ENCODE measurements at regions not wholly inside any gene's neighbourhood (a gene's known extent, or its start where the extent isn't known, plus 50 kb on each side); places are given as distances from the start of the nearest gene placed in this dataset.

DNA sequence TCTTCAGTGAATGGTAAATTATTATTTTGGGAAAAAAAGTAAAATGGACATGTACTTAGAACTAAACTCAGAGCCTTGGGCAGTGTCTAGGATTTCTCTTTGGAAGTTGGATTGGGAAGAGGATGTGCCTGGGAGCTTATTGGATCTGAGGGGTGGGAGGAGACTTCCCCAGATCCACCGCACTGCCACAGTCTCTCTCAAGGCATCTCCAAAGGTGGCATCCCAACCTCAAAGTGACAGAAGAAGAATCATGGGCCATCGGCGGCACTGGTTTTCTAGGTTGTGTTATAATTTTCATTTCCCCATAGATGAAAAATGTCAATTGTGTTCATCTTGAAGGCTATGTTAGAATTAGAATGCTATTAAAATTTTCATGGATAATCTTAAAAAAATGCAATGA is 66.8 kb upstream of the CD93 start:
- TF ChIP-seq, protein P1, sequence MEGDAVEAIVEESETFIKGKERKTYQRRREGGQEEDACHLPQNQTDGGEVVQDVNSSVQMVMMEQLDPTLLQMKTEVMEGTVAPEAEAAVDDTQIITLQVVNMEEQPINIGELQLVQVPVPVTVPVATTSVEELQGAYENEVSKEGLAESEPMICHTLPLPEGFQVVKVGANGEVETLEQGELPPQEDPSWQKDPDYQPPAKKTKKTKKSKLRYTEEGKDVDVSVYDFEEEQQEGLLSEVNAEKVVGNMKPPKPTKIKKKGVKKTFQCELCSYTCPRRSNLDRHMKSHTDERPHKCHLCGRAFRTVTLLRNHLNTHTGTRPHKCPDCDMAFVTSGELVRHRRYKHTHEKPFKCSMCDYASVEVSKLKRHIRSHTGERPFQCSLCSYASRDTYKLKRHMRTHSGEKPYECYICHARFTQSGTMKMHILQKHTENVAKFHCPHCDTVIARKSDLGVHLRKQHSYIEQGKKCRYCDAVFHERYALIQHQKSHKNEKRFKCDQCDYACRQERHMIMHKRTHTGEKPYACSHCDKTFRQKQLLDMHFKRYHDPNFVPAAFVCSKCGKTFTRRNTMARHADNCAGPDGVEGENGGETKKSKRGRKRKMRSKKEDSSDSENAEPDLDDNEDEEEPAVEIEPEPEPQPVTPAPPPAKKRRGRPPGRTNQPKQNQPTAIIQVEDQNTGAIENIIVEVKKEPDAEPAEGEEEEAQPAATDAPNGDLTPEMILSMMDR (IDR thresholded peaks at IDR 0.05; ENCODE audit: poor library complexity, severe bottlenecking) = no peak
- Histone ChIP-seq H3K4me3 (ENCODE audit: severe bottlenecking) (no peak overlapping the region), H3K4me1 (ENCODE audit: insufficient read depth, poor library complexity, severe bottlenecking) (peaks cover 57% of the 10 kb centered on the region), H3K36me3 (ENCODE audit: low read depth) (no peaks in the 10 kb centered on the region), H3K9me3 (ENCODE audit: severe bottlenecking) (no peaks in the 10 kb centered on the region), H3K27ac (ENCODE audit: poor library complexity, severe bottlenecking) (no peak overlapping the region), H3K27me3 (ENCODE audit: insufficient read depth, poor library complexity, severe bottlenecking) (no peaks in the 10 kb centered on the region)
- ATAC-seq (ENCODE audit: low read depth) (no peak), DNase-seq (ENCODE audit: low spot score) (no peak)

DNA sequence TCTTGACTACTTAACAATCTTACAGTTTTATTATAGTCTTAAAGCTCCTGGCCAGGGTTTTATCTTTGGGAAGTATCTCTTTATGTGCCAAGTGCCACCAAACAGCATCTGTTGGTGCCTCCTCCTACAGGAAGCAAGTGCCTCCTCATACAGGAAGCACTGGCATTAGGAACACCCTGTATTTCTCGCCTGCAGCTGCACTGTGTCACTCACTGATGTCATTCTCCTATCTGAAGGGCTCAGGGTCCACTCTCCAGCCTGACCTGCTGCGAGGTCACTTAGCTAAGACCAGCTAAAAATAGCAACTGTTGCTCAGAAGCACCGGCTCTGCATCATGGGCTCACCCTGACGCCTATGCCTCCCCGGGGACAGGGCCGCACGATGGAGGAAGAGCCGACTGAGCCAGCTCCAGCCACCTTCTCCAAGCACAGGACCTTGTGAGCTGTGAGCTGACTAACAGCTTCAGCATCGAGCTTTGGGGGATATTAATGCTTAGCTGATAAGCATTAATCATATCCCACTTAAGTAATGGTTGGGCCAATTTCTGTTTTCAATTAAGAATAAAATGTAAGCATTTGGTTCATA is 66.3 kb upstream of the CD93 start:
- Histone ChIP-seq H3K4me3 (ENCODE audit: severe bottlenecking) (no peak overlapping the region), H3K27ac (ENCODE audit: poor library complexity, severe bottlenecking) (no peak overlapping the region), H3K36me3 (ENCODE audit: low read depth) (no peaks in the 10 kb centered on the region), H3K27me3 (ENCODE audit: insufficient read depth, poor library complexity, severe bottlenecking) (no peaks in the 10 kb centered on the region), H3K9me3 (ENCODE audit: severe bottlenecking) (no peaks in the 10 kb centered on the region), H3K4me1 (ENCODE audit: insufficient read depth, poor library complexity, severe bottlenecking) (peaks cover 61% of the 10 kb centered on the region)
- TF ChIP-seq, protein P1 (IDR thresholded peaks at IDR 0.05; ENCODE audit: poor library complexity, severe bottlenecking) = no peak
- DNase-seq (ENCODE audit: low spot score) (no peak), ATAC-seq (ENCODE audit: low read depth) (no peak)

DNA sequence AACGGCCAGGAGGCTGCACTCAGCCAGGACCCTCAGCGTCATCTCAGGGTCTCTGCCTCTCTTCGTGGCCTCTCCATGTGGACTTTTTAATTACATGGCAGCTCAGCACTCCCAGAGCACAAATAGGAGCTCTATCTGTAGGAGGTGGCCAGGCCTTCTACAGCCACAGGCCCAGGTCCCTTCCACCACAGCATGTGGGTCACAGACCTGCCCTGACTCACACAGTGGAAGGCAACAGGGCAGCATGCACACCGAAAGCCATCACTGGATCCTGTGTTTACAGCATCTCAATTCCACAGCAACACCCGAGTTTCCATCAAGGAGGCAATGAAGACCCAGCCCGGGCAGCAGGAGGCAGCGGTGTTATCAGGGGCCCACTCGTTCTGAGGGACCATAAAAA is 65.8 kb upstream of the CD93 start:
- TF ChIP-seq, protein P1 (IDR thresholded peaks at IDR 0.05; ENCODE audit: poor library complexity, severe bottlenecking) = no peak
- ATAC-seq (ENCODE audit: low read depth) (no peak), DNase-seq (ENCODE audit: low spot score) (no peak)
- H3K9me3 ChIP-seq (ENCODE audit: severe bottlenecking) = no peaks in the 10 kb centered on the region
- no peak overlapping the region for H3K4me3 ChIP-seq (ENCODE audit: severe bottlenecking)
- peaks cover 61% of the 10 kb centered on the region for H3K4me1 ChIP-seq (ENCODE audit: insufficient read depth, poor library complexity, severe bottlenecking)
- no peaks in the 10 kb centered on the region for H3K27me3 ChIP-seq (ENCODE audit: insufficient read depth, poor library complexity, severe bottlenecking)
- no peaks in the 10 kb centered on the region for H3K36me3 ChIP-seq (ENCODE audit: low read depth)
- no peak overlapping the region for H3K27ac ChIP-seq (ENCODE audit: poor library complexity, severe bottlenecking)

DNA sequence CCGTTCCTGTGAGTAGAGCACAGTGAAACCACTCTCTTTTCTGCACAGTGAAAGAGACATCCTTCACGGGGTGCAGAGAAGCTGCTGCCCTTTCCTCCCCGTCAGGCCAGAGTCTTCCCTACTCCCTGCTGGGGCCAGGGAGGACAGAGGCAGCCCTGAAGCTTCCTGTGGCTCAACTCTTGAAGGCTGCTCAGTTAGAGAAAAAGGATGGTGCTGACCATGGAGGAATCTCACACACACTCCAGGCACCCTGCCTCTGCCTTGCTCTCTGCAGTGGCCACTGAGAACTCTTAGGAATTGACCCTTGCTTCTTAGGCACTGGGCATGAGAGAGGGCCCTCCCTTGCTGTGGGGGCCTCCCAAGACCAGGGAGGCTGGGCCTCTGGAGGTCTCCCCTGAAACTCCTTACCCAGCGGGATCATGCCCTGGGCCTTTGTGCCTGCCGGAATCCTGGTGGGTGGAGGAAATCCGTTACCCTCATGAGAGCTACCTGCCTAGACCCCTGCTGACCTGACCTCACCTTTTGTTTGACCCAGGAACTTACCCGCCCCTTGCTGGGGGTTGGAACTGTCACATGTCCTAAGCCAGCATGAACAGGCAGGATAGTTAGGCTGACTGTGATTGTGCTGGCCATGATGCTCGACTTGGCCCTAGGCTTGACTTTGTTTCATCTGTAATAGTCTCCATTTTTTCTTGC is 65.0 kb upstream of the CD93 start:
- DNase-seq (ENCODE audit: low spot score) (no peak), ATAC-seq (ENCODE audit: low read depth) (no peak)
- H3K4me3 ChIP-seq (ENCODE audit: severe bottlenecking) = no peak overlapping the region
- no peak overlapping the region for H3K27ac ChIP-seq (ENCODE audit: poor library complexity, severe bottlenecking)
- TF ChIP-seq, protein P1 (IDR thresholded peaks at IDR 0.05; ENCODE audit: poor library complexity, severe bottlenecking) = no peak
- H3K4me1 ChIP-seq (ENCODE audit: insufficient read depth, poor library complexity, severe bottlenecking) = peaks cover 56% of the 10 kb centered on the region
- H3K27me3 ChIP-seq (ENCODE audit: insufficient read depth, poor library complexity, severe bottlenecking) = no peaks in the 10 kb centered on the region
- H3K36me3 ChIP-seq (ENCODE audit: low read depth) = no peaks in the 10 kb centered on the region
- H3K9me3 ChIP-seq (ENCODE audit: severe bottlenecking) = no peaks in the 10 kb centered on the region

Data from RWPE2 (cell line).